Suprapubic skin (tissue), 3 donors: ENCODE measurements at regions not wholly inside any gene's neighbourhood (a gene's known extent, or its start where the extent isn't known, plus 50 kb on each side); places are given as distances from the start of the nearest gene placed in this dataset.

Source experiments
- CTCF ChIP-seq, 2 donors: fragments of 200-600 bp in 1 of 2; fragments of 450-650 bp in 1 of 2; sonication (generic) in 1 of 2; IDR thresholded peaks; one replicate each; pipeline ENCODE4 v1.5.1; 2016 to 2019; ENCODE audit warnings: antibody characterized with exemption in 2 of 2, mild to moderate bottlenecking in 1 of 2, moderate library complexity in 1 of 2
- EP300 ChIP-seq: sonication (generic); formaldehyde crosslinking; IDR thresholded peaks from one replicate; pipeline ENCODE4 v1.6.1; 2017; ENCODE audit warnings: antibody characterized with exemption

- TF ChIP-seq CTCF (IDR thresholded peaks at IDR 0.05) (no peak), EP300 (no peak)
These were observed 151.5 kb upstream of the COPS8 start for GRCh38 chr2:236934166-236934565.
